Stimulated activated CD4-positive, alpha-beta T cell treated with anti-CD3 and anti-CD28 coated beads, TNF-alpha, amount 100 ng/mL, for 4 hours (primary cell): ENCODE measurements at regions not wholly inside any gene's neighbourhood (a gene's known extent, or its start where the extent isn't known, plus 50 kb on each side); places are given as distances from the start of the nearest gene placed in this dataset.

Experiments
- DNase-seq, 3 experiments: peaks; one replicate each; pipeline ENCODE4 v3.0.0-alpha.2; 2020; ENCODE audit warnings: low read depth in 3 of 3

GRCh38 chr11:16685914-16686313, 52.5 kb upstream of the C11orf58 start:
- no peak for DNase-seq

DNA sequence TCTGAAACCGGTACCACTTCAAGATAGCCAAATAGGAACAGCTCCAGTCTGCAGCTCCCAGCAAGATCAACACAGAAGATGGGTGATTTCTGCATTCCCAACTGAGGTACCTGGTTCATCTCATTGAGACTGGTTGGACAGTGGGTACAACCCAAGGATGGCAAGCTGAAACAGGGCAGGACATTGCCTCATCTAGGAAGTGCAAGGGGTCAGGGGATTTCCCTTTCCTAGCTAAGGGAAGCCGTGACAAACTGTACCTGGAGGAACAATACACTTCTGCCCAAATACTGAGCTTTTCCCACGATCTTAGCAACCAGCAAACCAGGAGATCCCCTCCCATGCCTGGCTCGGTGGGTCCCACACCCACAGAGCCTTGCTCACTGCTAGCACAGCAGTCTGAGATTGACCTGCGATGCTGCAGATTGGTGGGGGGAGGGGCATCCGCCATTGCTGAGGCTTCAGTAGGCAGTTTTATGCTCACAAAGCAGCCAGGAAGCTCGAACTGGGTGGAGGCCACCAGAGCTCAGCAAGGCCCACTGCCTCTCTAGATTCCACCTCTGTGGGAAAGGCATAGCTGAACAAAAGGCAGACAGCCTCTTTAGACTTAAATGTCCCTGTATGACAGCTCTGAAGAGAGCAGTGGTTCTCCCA, 59.9 kb upstream of the C11orf58 start:
- no peak for DNase-seq

- no peak for DNase-seq
Observed at GRCh38 chr11:16669799-16670415, 68.5 kb upstream of the C11orf58 start.

- DNase-seq = no peak
Observed at GRCh38 chr11:16632295-16633200, 105.9 kb upstream of the C11orf58 start.

GRCh38 chr11:16630651-16631050, 107.8 kb upstream of the C11orf58 start:
- DNase-seq = no peak

GRCh38 chr11:16618431-16618830, 120.0 kb upstream of the C11orf58 start:
- DNase-seq = no peak

- no peak for DNase-seq
Observed at GRCh38 chr11:16615480-16615879, 123.0 kb upstream of the C11orf58 start.

DNA sequence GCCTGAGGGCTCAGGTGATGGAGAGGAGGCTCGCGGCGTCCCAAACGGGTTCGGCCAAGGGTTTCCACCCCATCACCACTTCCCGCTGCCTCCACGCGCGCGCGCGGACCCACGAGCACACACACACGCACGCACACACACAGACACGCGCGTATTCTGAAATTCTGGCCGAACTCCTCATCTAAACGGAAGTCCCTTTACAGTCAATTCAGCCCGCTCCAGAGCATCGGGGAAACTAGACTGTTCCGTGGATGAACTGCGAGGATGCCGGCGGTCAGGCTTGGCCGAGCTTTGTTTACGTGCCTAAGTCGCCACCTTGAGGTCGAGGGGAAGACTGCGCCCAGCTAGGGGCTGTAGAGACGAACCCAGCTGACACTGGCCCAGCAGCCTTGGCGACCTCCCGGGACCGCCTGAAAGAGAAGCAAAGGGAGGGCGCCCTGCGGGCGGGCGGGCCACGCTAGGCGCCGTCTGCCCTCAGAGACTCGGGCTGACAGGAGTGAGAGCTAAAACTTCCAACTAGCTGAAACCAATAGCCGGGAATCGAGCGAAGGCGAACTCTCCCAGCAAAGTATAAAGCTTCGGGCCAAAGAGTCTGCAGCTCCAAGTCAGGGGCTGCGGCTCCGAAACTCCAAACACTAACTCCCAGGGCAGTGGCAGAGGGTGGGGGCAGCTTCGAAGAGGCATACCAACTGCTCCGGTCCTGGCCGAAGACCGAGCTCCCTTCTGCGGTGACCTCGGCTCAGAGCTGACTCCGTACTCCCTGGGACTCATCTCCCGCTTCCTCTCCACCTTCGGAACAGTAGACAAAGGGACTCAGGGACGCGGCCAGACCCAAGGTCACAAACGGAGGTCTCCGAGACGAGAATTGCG, 124.7 kb upstream of the C11orf58 start:
- peak; percentile 21 to 47 (median 37) for DNase-seq

DNA sequence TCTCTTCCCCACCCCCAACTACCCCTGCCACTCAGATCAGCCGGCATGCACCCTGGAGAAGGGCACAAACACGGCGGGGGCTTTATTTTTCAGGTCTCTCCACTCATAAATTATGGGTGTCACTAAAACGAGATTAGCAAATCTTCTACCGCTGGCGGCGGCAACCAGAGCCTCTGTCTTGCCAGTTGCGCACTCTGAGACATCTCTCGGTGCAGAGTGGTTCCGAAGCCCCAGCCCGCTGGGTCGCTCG, 125.3 kb upstream of the C11orf58 start:
- no peak for DNase-seq

DNA sequence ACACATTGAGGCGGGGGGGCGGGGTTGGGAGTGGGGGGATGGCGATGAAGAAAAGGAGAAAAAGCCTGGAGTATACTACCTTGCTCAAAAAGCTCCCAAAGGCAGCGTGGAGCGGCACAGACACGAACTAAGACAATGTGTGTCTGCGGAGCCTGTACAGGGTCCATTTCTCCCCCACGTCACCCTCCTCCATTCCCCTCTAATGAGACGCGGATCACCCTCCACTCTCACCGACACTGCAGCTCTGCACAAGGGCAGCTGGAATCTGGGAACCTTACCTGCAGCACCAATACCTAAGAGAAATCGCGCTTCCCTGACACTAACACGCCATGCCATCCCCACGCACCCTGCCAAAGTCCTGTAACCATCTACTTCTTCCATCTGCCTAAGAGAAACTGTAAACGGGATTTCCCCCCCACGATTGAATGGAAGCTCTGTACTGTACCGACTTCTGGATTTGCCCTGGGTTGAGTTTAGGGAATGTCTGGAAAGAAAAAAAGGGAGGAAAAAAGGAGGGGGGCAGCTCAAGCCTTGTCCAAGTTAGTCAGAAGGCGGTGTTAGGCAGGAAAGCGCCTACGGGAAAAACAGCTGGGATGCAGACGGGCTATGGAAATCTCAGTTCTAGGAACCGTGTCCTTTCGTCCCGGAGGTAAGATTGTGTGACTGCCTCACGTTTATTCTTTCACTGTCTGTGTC, 125.7 kb upstream of the C11orf58 start:
- DNase-seq = no peak

- no peak for DNase-seq
Observed at GRCh38 chr11:16611926-16612565, 126.4 kb upstream of the C11orf58 start.

GRCh38 chr11:16611401-16611921, 127.0 kb upstream of the C11orf58 start:
- no peak for DNase-seq

DNA sequence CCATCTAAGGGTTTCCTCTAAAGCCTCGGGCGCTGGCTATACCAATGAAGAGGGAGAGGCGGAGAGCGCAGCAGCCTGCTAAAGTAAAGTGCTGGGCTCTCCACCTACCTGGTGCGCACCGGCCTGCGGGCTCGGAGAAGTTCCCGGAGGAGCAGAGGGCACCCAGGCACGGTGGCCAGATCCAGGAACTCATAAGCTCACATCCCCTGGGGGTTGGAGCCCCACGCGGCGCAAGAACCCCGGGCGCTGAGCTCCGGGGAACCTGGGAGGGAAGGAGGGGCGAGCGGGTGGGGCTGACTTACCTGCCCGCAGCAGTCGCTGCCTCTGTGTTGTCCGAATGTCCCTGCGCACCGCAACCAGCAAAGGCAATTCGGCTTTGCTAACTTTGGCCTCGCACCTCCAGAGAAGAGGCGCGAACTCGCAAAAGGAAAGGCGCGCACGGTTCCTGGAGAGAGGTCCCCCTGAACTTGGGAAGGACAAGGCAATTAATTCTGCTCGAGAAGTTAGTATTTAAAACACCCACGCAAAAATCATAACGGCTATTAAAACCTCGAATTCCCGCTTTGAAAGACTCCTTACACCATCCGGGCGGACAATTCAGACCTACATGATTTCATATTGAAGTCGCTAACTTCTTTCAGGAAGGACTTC, 127.6 kb upstream of the C11orf58 start:
- DNase-seq = no peak

- DNase-seq = no peak
Observed at GRCh38 chr11:16610213-16610737, 128.2 kb upstream of the C11orf58 start.

- DNase-seq = no peak
Observed at GRCh38 chr11:16609769-16610168, 128.7 kb upstream of the C11orf58 start.

DNA sequence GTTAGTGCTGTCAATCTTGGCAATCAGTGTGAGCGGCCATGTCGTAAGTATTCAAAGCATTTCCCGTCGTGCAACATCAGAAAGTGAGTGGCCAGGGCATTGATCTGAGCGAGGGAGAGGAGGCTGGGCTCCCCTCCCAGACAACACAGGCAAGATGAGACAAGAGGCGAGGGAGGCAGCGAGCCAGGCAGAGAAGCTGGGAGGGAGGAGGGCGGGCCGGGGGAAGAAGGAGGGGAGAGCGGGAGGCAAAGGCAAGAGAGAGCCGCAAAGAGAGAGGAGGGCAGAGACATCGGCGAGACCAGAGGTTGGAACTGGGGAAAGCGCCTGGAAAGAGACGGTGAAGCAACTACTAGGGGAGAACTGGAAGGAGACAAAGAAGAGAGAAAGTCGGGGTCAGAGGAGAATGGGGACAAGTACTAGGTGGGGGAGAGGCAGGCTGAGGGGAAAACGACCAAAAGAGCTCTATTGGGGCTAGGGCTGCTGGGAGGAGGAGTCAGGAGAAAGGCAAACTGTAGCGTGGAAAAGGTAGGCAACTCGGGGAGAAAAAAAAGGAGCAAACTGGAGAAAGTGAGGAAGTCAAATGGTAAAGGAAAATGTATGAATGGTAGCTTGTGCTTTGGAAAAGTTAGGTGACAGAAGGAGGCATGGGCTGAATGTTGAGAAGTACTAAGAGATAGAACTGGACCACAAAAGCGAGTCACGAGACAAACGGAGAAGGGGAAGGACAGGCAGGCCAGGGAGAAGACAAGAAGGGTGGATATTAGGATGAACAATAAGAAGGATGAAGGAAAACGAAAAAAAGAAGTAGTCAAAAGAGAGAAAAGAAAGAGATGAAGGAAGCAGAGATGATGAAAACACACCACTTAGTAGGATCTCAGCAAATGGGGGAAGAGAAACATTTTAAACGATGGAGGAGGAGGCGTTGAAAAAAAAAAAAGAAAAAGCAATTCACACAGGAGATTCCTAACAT, 130.5 kb upstream of the C11orf58 start:
- DNase-seq = no peak

GRCh38 chr11:16606784-16607674, 131.4 kb upstream of the C11orf58 start:
- DNase-seq = peak in 1 of 3 experiments; percentile 10
